Left ventricle myocardium superior (tissue), 1 donor: ENCODE measurements at regions not wholly inside any gene's neighbourhood (a gene's known extent, or its start where the extent isn't known, plus 50 kb on each side); places are given as distances from the start of the nearest gene placed in this dataset.

Experiments
- ATAC-seq: fragments of 200-7000 bp; cut with Tn5 transposase; one replicate; pipeline ENCODE4 v1.9.1; 2020; ENCODE audit warnings: mild to moderate bottlenecking, moderate library complexity
- DNase-seq: peaks from one replicate; pipeline ENCODE4 v3.0.0-alpha.2; 2020
- intact Hi-C: fragments of 100-400 bp; cut with micrococcal nuclease; formaldehyde crosslinking; loops from one replicate; pipeline ENCODE4 v1.11.0; 2022
- donor health status: DM: no; HTN: yes; CAD: no; lungs with severe emphysema.

DNA sequence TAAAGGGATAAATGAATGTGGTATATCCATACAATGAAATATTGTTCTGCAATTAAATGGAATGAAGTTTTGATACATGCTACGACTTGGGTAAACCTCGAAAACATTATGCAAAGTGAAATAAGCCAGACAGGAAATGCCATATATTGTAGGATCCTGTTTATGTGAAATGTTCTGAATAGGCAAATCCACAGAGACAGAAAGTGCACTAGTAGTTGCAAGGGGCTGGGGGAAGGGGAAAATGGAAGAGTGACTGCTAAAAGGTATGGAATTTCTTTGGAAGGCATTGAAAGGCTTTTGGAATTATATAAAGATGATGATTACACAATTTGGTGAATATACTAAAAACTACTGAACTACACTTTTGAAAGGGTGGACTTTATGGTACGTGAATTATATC lies 97.0 kb downstream of the FOXD1 start:
- DNase-seq (no peak), ATAC-seq (no peak)
- intact Hi-C loops = no loop called here

DNA sequence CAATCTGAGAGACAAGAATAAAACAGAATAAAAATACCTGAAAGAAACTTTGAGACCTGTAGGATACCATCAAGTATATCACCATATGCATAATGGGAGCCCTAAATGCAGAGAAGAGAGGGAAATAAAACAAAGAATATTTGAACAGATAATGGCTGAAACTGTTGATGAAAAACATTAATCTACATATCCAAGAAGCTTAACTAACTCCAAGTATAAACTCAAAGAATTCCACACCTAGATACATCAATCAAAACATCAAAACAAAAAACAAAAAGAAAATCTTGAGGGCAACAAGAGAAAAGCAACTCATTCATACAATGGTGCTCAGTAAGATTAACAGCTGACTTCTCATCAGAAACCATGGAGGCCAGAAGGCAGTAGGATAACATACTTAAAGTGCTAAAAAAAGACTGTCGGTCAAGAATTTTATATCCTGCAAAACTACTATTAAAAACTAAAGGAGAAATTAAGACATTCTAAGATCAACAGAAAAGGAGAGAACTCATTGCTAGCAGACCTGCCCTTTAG lies 101.6 kb downstream of the FOXD1 start:
- DNase-seq (no peak), ATAC-seq (no peak)
- intact Hi-C loops = no loop called here

DNA sequence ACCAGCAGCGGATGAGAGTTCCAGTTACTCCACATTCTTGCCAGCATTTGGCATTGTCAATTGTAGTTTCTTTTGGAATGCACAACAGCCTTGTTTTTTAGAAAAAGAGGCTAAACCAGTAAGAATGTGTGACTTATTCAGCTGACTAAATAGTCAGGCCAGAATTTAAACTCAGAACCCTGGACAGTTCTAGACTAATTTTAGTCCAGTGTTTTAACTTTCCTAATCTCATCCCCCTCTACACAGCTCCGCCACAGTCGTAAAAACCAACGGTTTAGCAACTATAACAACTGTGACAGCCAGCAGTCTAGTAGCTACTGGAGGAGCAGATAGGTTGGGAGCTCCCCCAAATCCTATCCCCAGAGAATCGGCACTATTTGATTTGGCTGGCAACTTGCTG lies 103.7 kb downstream of the FOXD1 start:
- DNase-seq = no peak
- no peak for ATAC-seq
- intact Hi-C loops = no loop called here

DNA sequence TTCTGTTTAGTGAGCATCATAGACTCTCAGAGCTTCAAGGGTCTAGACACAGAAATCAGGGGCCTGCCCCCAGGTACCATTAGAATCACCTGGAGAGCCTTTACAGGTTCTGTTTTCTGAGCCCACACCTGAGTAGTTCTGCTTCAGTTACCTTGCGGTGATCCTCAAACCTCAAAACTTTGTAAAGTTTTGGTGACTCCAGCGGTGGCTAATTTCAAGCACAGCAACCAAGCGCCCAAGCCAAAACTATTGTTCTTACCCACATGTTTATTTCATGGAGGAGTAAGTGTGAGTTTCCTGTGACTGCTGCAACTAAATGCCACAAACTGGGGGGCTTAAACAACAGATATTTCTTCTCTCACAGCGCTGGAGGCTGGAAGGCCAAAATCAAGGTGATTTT lies 108.9 kb downstream of the FOXD1 start:
- intact Hi-C loops = no loop called here
- no peak for ATAC-seq
- no peak for DNase-seq

GRCh38 chr5:73339051-73339575 lies 109.5 kb downstream of the FOXD1 start:
- no peak for DNase-seq
- no peak for ATAC-seq
- intact Hi-C loops = no loop called here

DNA sequence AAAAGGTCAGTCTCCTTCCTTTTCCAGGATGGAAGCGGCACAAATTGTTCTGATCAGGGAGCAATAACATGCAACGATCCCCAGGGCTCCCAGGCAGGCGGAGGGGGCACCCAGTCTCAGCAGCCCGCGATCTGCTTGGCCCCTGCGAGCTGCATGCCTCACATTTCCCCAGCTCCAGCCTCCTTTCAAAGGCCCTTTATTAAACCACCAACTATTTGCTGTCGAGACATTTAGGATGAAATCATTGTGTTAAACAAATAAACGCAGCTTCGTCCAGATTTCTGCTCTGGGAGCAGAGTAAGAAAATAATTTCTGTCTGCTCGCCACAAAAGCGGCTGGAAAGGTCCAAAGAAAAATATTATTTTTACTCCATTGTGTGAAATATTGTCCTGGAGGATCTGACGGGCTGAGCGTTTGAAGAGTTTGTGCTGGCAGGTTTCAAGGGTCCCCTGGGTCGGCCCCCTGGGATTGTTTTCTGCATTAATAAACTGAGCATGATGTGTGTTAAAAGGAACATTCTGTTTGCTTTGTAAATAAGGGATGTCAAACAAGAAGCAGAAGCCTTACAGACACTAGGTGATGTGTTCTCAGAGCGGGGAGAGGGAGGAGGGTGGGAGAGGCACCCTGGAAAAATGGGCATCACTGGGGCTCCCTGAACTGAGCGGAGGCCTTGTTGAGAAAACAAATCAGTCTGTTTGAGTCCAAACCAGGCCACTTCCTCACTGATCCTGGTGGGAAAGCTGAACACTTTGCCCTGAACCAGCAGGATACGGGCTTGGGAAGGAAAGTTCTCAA lies 110.1 kb downstream of the FOXD1 start:
- DNase-seq (no peak), ATAC-seq (no peak)
- intact Hi-C loops = no loop called here

DNA sequence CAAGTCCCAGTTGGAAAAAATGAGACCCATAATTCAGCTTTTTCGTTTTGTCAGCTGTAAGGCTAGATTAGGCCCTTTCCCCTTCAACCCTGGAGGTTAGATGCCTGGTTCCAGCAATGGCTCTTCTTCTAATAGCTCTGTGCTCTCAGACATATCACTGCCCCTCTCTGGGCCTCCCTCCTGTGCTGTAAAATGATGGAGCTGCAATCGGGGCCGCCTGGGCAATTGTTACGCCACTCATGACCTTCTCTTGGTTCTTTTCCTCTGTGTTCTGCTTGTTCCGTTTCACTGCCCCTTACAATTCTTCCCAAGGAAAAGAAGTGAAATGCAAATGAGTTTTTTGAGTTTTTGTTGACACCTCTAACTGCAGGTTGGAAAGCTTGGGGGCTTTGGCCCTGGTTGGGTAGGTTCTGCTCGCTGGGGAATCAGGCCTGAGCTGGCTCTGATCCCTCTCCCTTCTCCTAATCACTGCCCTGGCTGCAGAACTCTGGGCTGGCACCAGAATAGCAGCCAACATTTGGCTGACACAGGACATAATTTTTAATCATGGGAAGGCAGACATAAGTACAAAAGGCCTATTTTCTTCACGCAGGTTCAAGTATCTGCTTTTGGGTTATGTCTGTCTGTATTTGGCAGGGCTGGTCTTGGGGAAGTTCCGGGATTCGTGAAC lies 110.9 kb downstream of the FOXD1 start:
- intact Hi-C loops = no loop called here
- ATAC-seq = no peak
- DNase-seq = no peak

GRCh38 chr5:73336366-73336765 lies 112.2 kb downstream of the FOXD1 start:
- DNase-seq (no peak), ATAC-seq (no peak)
- intact Hi-C loops = no loop called here

DNA sequence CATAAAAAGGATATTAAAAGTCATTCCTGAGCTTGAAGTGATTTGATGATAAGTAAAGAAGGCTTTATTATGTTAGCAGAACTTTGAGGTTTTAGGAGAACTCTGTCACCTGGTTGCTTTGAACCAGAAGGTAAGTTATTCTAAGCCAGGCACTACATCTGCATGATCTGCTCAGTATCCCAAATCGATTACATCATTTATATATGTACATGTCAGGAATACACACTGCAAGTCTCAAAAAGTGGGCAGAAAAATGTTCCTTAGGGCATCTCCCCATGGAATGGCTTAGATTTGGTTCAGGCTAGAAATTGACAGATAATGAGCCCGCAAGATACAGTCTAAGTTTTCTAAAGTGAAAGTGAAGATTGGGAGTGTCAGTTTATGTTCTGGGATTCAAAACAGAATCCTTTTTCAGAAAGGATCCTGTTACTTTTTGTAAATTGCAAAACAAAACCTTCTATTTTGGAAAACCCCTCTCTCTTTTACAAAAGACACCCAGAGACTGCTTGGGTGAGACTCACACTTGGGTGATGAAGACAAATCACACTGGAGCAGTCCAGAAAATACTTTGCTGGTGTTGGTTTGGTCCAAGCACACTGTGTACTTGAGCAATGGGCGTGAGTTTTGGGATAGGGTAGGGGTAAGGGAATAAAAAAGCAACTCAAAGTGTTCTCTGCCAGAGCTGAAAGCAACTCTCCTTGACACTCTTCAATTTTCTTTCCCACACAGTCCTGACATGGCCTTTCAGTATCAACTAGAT lies 114.5 kb downstream of the FOXD1 start:
- no peak for DNase-seq
- ATAC-seq = no peak
- intact Hi-C loops = no loop called here

DNA sequence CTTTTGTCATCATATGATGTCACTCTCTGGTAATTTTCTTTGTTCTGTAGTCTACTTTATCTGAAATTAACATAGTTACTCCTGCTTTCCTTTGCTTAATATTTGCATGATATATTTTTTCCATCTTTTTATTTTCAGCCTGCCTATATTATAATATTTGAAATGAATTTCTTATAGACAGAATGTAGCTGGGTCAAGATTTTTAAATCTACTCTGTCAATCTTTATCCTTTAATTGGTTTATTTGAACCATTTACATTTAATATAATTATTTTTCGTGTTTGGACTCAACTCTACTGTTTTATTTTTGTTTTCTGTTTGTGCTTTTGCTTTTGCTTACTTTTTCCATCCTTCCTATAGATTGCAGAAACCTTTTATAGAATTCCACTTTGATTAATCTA lies 118.0 kb downstream of the FOXD1 start:
- no peak for ATAC-seq
- intact Hi-C loops = no loop called here
- no peak for DNase-seq

- intact Hi-C loops = no loop called here
- no peak for DNase-seq
- ATAC-seq = no peak
These were observed 119.9 kb downstream of the FOXD1 start for GRCh38 chr5:73328640-73329039.

- DNase-seq = no peak
- intact Hi-C loops = no loop called here
- no peak for ATAC-seq
These were observed 120.6 kb downstream of the FOXD1 start for GRCh38 chr5:73327908-73328455.

DNA sequence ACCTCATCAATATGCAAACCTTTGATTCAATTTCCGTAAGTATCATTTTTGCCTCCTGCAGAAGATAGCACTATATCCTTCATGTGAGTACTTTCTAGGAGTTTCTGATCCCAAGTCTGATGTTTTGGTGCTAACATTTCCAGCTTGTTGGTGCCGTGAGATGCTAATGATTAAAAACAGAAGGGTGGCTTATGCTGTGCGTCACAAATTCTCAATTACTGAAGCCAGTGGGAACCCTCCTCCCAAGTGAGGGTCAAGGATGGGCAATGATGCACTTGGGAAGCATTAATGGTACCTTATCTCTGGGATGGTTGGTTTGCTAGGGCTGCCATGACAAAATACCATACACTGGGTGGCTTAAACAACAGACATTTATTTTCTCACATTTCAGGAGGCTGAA lies 123.0 kb downstream of the FOXD1 start:
- DNase-seq (no peak), ATAC-seq (no peak)
- intact Hi-C loops = no loop called here

DNA sequence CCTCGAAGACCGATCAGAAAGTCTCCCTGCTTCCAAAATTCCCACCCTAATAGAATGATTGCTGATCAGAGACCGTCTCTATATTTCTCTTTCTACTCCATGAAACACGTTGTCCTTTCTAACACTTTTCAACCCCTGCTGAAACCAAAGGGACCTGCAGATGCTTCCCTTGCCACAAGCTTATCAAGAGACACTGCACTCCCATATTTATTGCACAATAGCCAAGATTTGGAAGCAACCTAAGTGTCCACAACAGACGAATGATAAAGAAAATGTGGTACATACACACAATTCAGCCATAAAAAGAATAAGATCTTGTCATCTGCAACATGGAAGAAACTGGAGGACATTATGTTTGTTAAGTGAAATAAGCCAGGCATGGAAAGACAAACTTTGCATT lies 125.1 kb downstream of the FOXD1 start:
- intact Hi-C loops = no loop called here
- DNase-seq (no peak), ATAC-seq (no peak)

DNA sequence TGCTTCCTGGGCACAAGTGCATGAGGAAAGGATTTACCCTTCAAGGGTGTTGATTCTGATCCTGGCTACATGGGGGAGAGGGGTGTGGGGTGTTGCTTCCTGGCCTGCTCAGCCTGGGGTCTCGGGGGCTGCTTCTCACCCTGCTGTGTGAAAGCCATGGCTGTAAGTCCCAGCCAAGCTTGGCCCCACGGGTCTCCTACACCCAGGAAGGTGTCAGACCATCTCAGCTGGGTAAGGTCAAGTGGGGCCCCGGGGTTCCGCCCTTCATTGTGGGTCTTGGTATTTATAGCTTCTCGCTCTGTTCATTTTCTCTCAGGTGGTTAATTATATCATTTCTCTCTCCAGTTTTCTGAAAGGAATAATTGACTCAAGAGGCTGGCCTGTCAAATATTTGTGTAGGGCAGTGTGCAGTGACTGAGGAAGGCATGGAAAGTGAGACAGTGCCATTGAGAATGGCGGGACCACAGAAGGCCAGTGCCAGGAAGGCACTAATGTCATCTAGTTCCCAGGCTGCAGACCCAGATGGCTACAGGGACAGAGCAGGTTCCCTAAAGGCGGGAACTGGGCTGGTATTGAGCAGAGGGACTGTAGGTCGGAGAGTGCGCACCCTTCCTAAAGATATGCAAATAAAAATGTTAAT lies 126.0 kb downstream of the FOXD1 start:
- DNase-seq = no peak
- intact Hi-C loops = no loop called here
- no peak for ATAC-seq

DNA sequence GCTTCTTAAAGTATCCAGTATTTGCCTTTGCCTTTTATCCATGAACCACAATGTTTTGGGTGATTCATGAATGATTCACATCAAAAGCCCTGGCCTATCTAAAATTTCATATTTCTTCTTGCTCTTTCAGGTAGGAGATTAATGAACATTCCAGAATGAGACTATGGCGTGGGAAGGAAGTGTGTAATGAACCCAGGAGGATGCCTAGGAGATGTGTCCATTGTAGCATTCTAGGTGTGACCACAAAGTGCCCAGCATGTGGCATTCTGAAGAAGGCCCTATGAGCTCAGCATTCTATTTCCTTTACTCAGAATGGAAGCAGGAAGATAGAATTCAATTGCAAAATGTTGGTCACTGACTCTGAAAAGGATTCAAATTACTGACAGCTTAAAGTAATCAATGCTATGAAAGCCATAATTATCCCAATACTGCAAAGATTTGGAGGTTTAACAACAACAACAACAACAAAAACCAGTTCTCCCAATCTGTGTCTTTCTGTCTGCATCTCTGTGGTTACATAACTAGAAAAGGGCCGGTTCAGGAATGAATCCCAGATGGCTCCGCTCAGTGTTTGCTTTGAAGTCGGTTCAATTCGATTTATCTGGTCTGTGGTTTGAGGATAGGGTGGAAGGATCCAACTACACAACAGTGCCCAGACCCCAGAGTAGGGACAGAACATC lies 126.7 kb downstream of the FOXD1 start:
- ATAC-seq (no peak), DNase-seq (no peak)
- intact Hi-C loops = no loop called here

- DNase-seq (no peak), ATAC-seq (no peak)
- intact Hi-C loops = no loop called here
These were observed 129.5 kb downstream of the FOXD1 start for GRCh38 chr5:73319036-73319435.

DNA sequence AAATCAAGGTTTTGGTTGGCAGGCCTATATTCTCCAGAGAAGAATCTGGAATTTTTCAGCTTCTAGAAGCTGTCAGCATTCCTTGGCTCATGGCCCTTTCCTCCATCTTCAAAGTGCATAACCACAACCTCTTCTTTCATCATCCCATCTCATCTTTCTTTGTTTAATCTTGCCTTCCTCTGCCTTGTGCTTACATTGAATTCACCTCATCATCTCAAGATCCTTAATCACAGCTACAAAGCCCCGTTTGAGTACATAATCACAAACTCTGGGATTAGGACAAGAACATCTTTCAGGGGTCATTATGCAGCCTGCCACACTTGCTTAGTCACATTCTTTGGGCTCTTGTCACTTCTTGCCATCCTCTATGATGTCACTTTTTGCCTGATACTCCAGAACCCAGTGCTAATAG lies 130.3 kb downstream of the FOXD1 start:
- ATAC-seq = no peak
- DNase-seq = no peak
- intact Hi-C loops = no loop called here

DNA sequence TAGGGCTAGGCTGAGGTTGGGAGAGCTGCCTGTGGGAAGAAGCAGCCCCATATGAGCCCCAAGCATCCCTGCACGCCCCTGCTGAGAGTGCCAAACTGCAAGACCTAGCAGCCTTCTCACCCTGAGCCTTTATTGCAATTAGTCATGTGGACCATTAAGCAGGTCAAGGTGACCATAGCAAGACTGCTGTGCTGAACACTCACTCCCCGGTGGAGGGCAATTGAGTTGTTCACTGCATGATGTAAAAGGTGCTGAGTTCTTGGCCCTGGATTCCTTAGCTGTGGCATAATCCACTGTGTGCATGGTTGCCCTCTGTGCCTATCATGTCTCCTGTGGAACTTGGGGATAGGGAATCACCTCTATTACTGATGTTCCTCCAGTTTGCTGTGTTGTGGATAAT lies 131.1 kb downstream of the FOXD1 start:
- DNase-seq (no peak), ATAC-seq (no peak)
- intact Hi-C loops = no loop called here
